HG03045 (cell line): ENCODE measurements at regions not wholly inside any gene's neighbourhood (a gene's known extent, or its start where the extent isn't known, plus 50 kb on each side); places are given as distances from the start of the nearest gene placed in this dataset.

Experiments
- ATAC-seq: cut with Tn5 transposase; IDR thresholded peaks from one replicate; pipeline ENCODE4 v1.9.1; 2021; ENCODE audit warnings: mild to moderate bottlenecking, moderate library complexity; ENCODE audit not compliant: unreplicated experiment

GRCh38 chr1:47696737-47697441 lies 259.0 kb downstream of the FOXD2 start:
- ATAC-seq, result no peak

- ATAC-seq, result no peak
Measured at GRCh38 chr1:47697616-47698335, 259.9 kb downstream of the FOXD2 start.

GRCh38 chr1:47699492-47700235 lies 261.8 kb downstream of the FOXD2 start:
- ATAC-seq, result no peak

DNA sequence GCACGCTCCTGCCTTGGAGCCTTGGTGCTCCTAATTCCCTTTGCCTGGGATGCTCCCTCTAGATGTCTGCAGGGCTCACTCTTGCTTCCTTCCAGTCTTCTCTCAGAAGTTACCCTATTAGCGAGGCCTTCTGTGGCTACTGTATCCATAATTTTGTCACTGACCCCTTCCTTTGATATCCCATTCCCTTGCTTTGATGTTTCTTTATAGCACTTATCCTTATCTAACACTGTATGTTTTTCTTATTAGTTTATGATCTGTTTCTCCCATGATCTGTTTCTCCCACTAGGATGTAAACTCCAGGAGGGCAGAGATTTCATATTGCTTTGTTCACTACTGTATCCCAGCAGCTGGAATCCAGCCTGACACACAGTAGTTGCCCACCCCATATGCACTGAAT lies 263.4 kb downstream of the FOXD2 start:
- ATAC-seq, result no peak

DNA sequence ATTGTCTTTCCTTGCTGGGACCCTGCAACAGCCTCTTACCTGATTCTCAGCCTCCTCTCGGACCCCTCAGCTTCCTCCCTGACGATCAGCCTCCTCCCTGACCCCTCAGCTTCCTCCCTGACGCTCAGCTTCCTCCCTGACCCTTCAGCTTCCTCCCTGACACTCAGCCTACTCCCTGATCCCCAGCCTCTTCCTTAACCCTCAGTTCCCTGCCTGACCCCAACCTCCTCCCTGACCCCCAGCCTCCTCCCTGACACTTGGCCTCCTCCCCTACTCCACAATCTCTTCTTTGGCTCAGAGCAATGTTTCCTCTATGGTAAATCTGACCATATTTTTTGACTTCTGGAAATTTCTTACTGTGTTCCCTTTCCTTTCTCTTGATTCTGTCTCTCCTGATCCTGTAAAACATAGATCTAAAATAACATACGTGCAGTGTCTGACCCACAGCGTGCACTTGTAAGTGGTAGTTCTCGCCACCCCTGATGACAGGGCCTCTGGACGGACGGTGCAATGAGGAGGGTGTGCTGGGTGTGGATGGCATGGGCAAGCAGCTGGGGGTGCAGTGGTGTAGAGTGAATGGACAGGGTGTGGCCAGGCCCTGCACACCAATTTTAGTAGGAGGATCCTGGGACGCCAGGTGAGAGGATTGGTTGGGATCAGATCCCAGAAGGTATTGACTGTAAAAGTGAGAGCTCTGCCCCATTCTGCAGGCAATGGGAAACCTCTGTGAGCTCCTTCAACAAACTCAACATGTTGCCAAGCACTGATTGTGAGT lies 264.1 kb downstream of the FOXD2 start:
- no peak for ATAC-seq

DNA sequence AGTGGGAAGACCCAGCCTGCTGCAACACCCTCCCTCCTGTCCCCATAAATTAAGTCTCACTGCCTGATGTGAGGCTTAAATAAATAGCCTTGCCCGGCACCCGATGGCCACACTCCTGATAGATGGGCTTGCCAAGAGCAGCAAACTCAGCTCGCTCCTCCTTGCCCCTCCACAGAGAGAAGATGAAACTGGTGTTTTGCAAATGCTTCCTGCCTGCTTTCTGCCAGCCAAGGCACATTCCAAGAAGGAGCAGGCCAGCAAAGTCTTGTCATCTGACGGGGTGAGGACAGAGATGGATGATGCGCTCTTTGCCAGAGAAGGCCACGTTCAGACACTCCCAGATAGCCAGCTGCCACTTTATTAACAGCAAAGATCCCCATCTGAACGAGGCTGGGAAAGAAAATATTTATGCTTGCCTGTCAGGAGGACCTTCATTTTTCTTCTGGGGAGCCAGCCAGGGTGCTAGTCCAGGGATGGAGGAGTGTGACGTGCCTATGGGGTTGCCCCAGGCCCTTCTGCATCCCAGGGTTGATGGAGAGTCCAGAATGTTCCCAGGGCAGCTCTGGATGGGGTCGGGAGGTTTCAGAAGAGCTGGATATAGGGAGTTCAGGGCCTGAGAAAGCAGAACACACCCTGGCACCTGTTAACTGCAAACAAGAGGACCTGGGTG lies 265.4 kb downstream of the FOXD2 start:
- no peak for ATAC-seq

DNA sequence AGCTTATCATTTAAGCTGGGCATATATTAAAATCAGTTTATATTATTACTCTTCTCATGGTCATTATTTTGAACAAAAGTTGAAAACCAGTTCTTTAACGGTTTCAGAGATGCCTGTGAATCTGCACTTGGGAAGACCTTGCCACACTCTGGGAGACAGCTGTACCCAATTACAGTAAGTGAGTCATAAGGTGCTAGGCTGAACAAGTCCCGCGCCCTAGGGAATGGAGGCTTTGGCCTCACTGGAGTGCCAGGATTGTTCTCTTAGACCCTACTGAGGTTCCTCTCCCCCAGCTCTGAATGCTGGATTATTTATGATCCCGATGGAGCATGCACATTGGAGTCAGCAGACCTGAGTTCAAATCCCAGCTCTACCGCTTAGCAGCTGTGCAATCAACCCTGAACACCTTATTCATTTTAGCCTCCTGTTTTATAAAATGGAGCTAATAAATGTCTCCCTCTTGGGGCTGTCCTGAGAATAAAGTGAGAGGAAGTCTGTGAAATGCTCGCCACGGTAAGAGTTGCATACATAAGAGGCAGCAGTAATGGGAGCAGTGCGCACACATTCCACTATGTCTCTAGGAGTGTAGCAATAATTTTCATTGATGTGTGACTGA lies 266.2 kb downstream of the FOXD2 start:
- no peak for ATAC-seq

GRCh38 chr1:47705517-47706130 lies 267.8 kb downstream of the FOXD2 start:
- ATAC-seq, result no peak

GRCh38 chr1:47707503-47707902 lies 269.7 kb downstream of the FOXD2 start:
- ATAC-seq, result no peak

DNA sequence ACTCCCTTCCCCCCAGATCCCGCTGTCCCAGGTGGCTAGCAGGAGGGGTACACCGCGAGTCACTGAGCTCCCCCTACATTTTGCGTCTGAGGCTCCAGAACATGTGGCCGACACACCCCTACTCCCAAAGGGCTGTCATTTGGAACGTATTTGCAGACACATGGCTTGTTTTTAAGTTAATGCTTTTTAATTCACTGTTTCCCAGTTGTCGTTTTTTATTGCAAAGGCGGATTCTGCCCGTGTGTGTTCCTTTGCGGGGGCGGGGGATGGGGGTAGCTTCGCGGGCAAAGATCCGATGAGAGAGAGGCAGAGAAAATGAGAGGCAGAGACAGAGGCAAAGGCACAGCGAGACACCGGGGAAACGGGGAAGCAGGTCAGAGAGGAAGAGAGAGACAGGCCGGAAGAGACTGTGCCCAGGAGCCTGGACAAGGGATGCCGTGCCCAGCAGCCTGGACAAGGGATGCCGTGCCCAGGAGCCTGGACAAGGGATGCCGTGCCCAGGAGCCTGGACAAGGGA lies 270.2 kb downstream of the FOXD2 start:
- no peak for ATAC-seq

DNA sequence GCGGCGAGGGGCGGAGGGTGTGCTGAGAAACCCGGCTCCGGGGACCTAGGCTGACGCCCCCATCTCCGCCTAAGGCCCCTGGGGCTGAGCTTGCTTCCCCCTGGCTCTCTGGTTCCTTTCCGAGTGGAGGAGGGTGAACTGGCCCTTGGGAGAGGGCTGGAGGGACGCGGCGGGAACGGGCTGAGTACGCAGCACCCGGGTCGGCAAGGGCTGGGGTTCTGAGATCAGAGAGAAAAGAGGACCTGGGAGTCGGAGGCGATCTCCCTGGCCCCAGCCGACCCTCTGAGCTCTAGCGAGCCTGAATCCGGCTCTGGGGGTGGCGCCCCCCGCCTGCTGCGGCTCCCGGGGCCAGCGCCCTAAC lies 270.8 kb downstream of the FOXD2 start:
- no peak for ATAC-seq

GRCh38 chr1:47709019-47709871 lies 271.4 kb downstream of the FOXD2 start:
- ATAC-seq, result no peak

- ATAC-seq, result no peak
Measured at GRCh38 chr1:47709872-47710231, 272.0 kb downstream of the FOXD2 start.

- ATAC-seq, result peak; percentile 54
Measured at GRCh38 chr1:47710329-47711071, 272.7 kb downstream of the FOXD2 start.
